Neural progenitor cell (in vitro differentiated cells): ENCODE measurements at regions not wholly inside any gene's neighbourhood (a gene's known extent, or its start where the extent isn't known, plus 50 kb on each side); places are given as distances from the start of the nearest gene placed in this dataset.

Experiments used
- DNase-seq: peaks from one replicate; pipeline ENCODE4 v3.0.0-alpha.2; 2016; ENCODE audit warnings: low spot score
- H2AFZ ChIP-seq: fragments of 200-600 bp; sonication (generic); replicated peaks from 2 replicates; pipeline ENCODE4 v1.6.1; 2016; ENCODE audit warnings: antibody characterized with exemption
- H3F3A ChIP-seq: fragments of 200-600 bp; sonication (generic); 2 replicates; pipeline ENCODE4 v1.6.1; 2016; ENCODE audit warnings: antibody characterized with exemption, low read depth
- H3K27ac ChIP-seq: fragments of 200-600 bp; sonication (generic); 2 replicates; pipeline ENCODE4 v1.5.1; 2016; ENCODE audit warnings: mild to moderate bottlenecking
- H3K27me3 ChIP-seq: fragments of 200-600 bp; sonication (generic); 2 replicates; pipeline ENCODE4 v1.6.1; 2016; ENCODE audit warnings: mild to moderate bottlenecking, moderate library complexity
- H3K36me3 ChIP-seq: fragments of 200-600 bp; sonication (generic); 2 replicates; pipeline ENCODE4 v1.5.1; 2016
- H3K4me1 ChIP-seq: fragments of 200-600 bp; sonication (generic); 2 replicates; pipeline ENCODE4 v1.6.1; 2016; ENCODE audit warnings: mixed run types
- H3K4me2 ChIP-seq: fragments of 200-600 bp; sonication (generic); 2 replicates; pipeline ENCODE4 v1.6.1; 2016
- H3K4me3 ChIP-seq: fragments of 200-600 bp; sonication (generic); 2 replicates; pipeline ENCODE4 v1.5.1; 2016
- H3K79me2 ChIP-seq: fragments of 200-600 bp; sonication (generic); 2 replicates; pipeline ENCODE4 v1.6.1; 2016; ENCODE audit warnings: low read depth
- H3K9ac ChIP-seq: fragments of 200-600 bp; sonication (generic); 2 replicates; pipeline ENCODE4 v1.6.1; 2016
- H3K9me3 ChIP-seq: fragments of 200-600 bp; sonication (generic); 2 replicates; pipeline ENCODE4 v1.5.1; 2016; ENCODE audit warnings: low read depth
- H4K20me1 ChIP-seq: fragments of 200-600 bp; sonication (generic); 2 replicates; pipeline ENCODE4 v1.6.1; 2016; ENCODE audit warnings: low read depth
- H3K27ac Mint-ChIP-seq: 3 replicates; pipeline ENCODE4 v1.8.0; 2021; ENCODE audit warnings: mixed read lengths
- H3K27me3 Mint-ChIP-seq: 2 replicates; pipeline ENCODE4 v1.8.0; 2022; ENCODE audit warnings: low read depth, mild to moderate bottlenecking, inconsistent platforms, moderate library complexity, mixed read lengths; ENCODE audit not compliant: insufficient read depth
- H3K36me3 Mint-ChIP-seq: 3 replicates; pipeline ENCODE4 v1.8.0; 2021; ENCODE audit warnings: mixed read lengths
- H3K4me1 Mint-ChIP-seq: 3 replicates; pipeline ENCODE4 v1.8.0; 2021; ENCODE audit warnings: mixed read lengths
- H3K4me3 Mint-ChIP-seq: 3 replicates; pipeline ENCODE4 v1.8.0; 2021; ENCODE audit warnings: mild to moderate bottlenecking, moderate library complexity, mixed read lengths
- H3K9me3 Mint-ChIP-seq: 3 replicates; pipeline ENCODE4 v1.8.0; 2020; ENCODE audit warnings: mixed read lengths
- CTCF ChIP-seq: fragments of 200-600 bp; sonication (generic); IDR thresholded peaks from 2 replicates; pipeline ENCODE4 v1.5.1; 2017; ENCODE audit warnings: antibody characterized with exemption, mild to moderate bottlenecking
- EZH2 ChIP-seq: fragments of 200-600 bp; sonication (generic); IDR thresholded peaks from 2 replicates; pipeline ENCODE4 v1.6.1; 2017; ENCODE audit warnings: antibody characterized with exemption, mild to moderate bottlenecking, moderate library complexity
- EZH2phosphoT487 ChIP-seq: fragments of 200-600 bp; sonication (generic); IDR thresholded peaks from 2 replicates; pipeline ENCODE4 v1.6.1; 2017; ENCODE audit warnings: antibody characterized with exemption

- no peak overlapping the region for H3K27ac Mint-ChIP-seq
Measured at GRCh38 chr4:179110816-179111215, 1668.6 kb upstream of the AGA start.

GRCh38 chr4:179112441-179113170 is 1670.4 kb upstream of the AGA start:
- no peaks in the 10 kb centered on the region for H3K27me3 Mint-ChIP-seq
- Histone ChIP-seq H3K4me1 (no peaks in the 10 kb centered on the region), H3F3A (no peaks in the 10 kb centered on the region), H3K27ac (no peak overlapping the region), H3K9ac (no peak overlapping the region), H3K27me3 (no peaks in the 10 kb centered on the region), H3K9me3 (no peaks in the 10 kb centered on the region), H3K4me3 (no peak overlapping the region), H4K20me1 (no peaks in the 10 kb centered on the region), H2AFZ (no peak overlapping the region), H3K4me2 (no peak overlapping the region), H3K79me2 (no peaks in the 10 kb centered on the region), H3K36me3 (no peaks in the 10 kb centered on the region)
- no peaks in the 10 kb centered on the region for H3K4me1 Mint-ChIP-seq
- H3K36me3 Mint-ChIP-seq = no peaks in the 10 kb centered on the region
- no peak overlapping the region for H3K4me3 Mint-ChIP-seq
- H3K9me3 Mint-ChIP-seq = no peaks in the 10 kb centered on the region
- no peak overlapping the region for H3K27ac Mint-ChIP-seq
- TF ChIP-seq CTCF = no peak
- TF ChIP-seq EZH2phosphoT487 = no peak
- no peak for DNase-seq

More at GRCh38 chr4:179110816-179111215, 1668.6 kb upstream of the AGA start:
- TF ChIP-seq EZH2 = no peak
- no peak for TF ChIP-seq EZH2phosphoT487
- TF ChIP-seq CTCF = no peak
- H3K4me3 Mint-ChIP-seq = no peak overlapping the region
- no peaks in the 10 kb centered on the region for H3F3A ChIP-seq
- no peak overlapping the region for H3K9ac ChIP-seq
- H3K9me3 ChIP-seq = no peaks in the 10 kb centered on the region
- H3K36me3 ChIP-seq = no peaks in the 10 kb centered on the region
- no peaks in the 10 kb centered on the region for H3K27me3 Mint-ChIP-seq
- no peak overlapping the region for H3K4me3 ChIP-seq
- no peak for DNase-seq
- H3K36me3 Mint-ChIP-seq = no peaks in the 10 kb centered on the region
- no peaks in the 10 kb centered on the region for H3K4me1 ChIP-seq
- H3K27ac ChIP-seq = no peak overlapping the region
- no peak overlapping the region for H3K4me2 ChIP-seq
- no peaks in the 10 kb centered on the region for H3K79me2 ChIP-seq
- H3K9me3 Mint-ChIP-seq = no peaks in the 10 kb centered on the region
- H3K4me1 Mint-ChIP-seq = no peaks in the 10 kb centered on the region
- H2AFZ ChIP-seq = no peak overlapping the region
- no peaks in the 10 kb centered on the region for H4K20me1 ChIP-seq
- no peaks in the 10 kb centered on the region for H3K27me3 ChIP-seq

- Mint-ChIP-seq H3K9me3 (no peaks in the 10 kb centered on the region), H3K4me1 (no peaks in the 10 kb centered on the region), H3K27me3 (no peaks in the 10 kb centered on the region), H3K4me3 (no peak overlapping the region), H3K27ac (no peak overlapping the region), H3K36me3 (no peaks in the 10 kb centered on the region)
- Histone ChIP-seq H2AFZ (no peak overlapping the region), H3K9me3 (no peaks in the 10 kb centered on the region), H3K79me2 (no peaks in the 10 kb centered on the region), H3F3A (no peaks in the 10 kb centered on the region), H3K27me3 (no peaks in the 10 kb centered on the region), H3K36me3 (no peaks in the 10 kb centered on the region), H3K27ac (no peak overlapping the region), H3K9ac (no peak overlapping the region), H4K20me1 (no peaks in the 10 kb centered on the region), H3K4me3 (no peak overlapping the region), H3K4me1 (no peaks in the 10 kb centered on the region), H3K4me2 (no peak overlapping the region)
- no peak for DNase-seq
- TF ChIP-seq EZH2phosphoT487 (no peak), CTCF (no peak), EZH2 (no peak)
Measured at GRCh38 chr4:179114615-179115014, 1672.4 kb upstream of the AGA start.
